GM21381 (cell line): ENCODE measurements at regions not wholly inside any gene's neighbourhood (a gene's known extent, or its start where the extent isn't known, plus 50 kb on each side); places are given as distances from the start of the nearest gene placed in this dataset.

ENCODE experiments used
- ATAC-seq: cut with Tn5 transposase; IDR thresholded peaks from one replicate; pipeline ENCODE4 v1.9.1; 2021; ENCODE audit warnings: mild to moderate bottlenecking, moderate library complexity; ENCODE audit not compliant: unreplicated experiment

- ATAC-seq: no peak
These were observed 316.3 kb upstream of the SLC14A2 start for GRCh38 chr18:45298986-45299385.

- ATAC-seq: no peak
These were observed 312.2 kb upstream of the SLC14A2 start for GRCh38 chr18:45303026-45303425.

DNA sequence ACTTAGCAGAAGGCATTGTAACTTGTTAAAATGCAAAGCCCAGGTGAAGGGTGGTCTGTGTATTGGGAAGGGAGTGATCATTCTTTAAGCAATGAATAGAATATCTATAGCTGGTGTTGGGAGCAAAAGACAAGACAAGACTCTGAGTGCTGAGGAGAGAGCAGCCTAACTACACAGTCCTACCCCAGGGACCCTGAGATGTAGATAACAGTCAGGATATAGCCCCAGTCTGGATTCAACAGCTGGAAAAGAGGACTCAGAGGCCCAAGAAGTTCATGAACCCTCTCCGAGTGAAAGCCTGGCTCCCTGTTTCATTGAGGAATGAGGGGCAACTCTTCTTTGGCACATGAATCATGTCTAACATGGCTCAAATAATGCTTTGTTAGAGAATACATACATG, 310.7 kb upstream of the SLC14A2 start:
- no peak for ATAC-seq

DNA sequence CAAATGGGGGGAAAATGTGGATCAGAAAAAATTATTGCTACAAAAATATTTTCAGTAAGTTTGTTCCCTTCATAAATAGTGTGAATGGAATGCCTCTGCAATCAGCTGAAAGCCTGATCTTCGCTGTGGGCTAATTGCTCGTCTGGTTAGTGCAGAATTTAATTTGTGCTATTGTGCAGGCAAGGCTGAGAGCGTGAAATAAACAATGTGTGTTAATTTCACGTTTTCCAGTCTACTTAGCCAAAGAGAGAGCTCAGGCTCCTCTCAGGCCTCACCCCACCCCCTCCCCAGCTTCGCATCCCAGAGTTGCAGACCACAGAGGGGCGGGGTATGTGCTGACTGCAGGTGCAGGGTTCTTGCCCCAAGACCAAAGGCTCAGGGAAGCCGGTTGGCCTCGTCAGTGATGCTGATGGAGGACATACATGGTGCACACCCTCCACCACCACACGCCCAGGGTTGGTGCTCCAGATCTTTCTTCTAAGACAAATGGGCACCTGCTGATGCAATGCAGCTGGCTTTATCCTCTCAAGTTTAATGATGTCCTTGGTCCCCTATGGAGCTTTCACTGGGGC, 302.6 kb upstream of the SLC14A2 start:
- ATAC-seq: no peak

DNA sequence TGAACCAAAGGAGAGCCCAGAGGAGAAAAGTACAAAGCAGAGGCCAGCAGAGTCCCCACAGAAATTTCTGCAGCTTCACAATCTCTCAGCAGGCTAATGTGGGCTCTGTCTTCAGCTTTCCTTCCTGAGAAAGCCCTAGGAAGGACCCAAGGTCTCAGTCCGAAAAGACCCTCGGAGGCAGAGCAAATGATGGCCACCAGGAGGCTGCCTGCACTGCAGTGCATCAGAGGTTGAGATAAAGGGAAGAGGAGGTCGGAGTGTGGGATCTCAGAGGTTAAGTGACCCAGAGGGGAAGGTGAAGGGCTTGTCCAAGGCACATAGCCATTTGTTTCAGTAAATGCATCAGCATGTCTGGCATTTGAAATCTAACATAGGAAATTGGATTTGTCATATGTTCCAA, 299.1 kb upstream of the SLC14A2 start:
- ATAC-seq: no peak

GRCh38 chr18:45317948-45318640, 297.2 kb upstream of the SLC14A2 start:
- ATAC-seq: no peak

GRCh38 chr18:45320724-45321123, 294.6 kb upstream of the SLC14A2 start:
- no peak for ATAC-seq

- ATAC-seq: no peak
These were observed 293.8 kb upstream of the SLC14A2 start for GRCh38 chr18:45321520-45321919.

DNA sequence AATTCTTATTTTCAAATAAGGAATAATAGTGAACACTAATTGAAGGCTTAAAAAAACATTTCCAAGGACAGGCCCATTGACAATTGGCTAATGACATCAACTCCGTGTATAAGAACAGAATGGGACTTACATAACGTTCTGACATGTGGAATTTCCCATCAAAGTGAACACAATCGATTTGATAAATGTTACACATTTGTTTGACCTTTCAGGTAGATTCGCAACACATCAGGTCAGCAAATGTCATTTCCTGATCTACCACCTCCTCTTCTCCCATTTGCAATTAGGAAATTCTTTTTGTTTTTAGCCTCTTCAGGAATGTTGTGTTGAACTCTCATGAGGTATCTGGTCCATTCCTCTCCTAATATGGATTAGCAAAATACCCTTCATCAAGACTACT, 292.9 kb upstream of the SLC14A2 start:
- ATAC-seq: no peak

DNA sequence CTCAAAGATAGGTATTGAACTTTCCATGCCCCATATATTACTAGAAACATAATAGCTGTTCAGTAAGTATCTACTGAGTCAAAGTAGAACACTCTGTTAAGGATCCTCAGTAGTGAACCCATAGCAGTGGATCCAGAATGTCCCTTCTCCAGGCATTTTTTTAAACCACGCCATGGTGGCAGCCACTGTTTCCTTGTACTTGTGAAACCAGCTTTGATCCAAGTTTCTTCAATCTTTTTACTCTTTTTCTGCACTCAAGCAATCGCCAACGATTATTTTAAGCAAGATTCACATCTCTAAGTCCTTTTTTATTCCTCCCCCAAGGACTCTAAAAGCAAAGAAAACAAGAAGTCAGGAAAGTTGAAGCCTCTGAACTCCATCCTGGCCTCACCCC, 291.2 kb upstream of the SLC14A2 start:
- no peak for ATAC-seq

GRCh38 chr18:45324495-45325113, 290.7 kb upstream of the SLC14A2 start:
- no peak for ATAC-seq

DNA sequence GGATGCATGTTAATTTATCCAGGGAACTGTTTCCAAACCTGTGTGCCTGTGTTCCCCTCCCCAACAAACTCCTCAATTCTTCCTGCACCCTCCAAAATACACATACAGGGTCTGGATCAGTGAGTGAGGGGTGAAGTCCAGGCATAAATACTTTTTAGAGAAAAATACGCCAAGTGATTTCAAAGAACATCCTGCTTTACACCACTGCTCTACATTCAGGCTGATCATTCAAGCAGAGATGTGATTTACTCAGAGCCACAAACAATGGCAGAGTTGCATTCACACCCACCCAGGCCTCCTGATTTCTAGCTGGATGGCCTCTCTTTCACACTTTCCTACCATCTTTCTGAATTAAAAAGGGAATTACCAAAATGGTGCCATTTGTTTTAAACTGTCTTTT, 289.5 kb upstream of the SLC14A2 start:
- ATAC-seq: no peak

DNA sequence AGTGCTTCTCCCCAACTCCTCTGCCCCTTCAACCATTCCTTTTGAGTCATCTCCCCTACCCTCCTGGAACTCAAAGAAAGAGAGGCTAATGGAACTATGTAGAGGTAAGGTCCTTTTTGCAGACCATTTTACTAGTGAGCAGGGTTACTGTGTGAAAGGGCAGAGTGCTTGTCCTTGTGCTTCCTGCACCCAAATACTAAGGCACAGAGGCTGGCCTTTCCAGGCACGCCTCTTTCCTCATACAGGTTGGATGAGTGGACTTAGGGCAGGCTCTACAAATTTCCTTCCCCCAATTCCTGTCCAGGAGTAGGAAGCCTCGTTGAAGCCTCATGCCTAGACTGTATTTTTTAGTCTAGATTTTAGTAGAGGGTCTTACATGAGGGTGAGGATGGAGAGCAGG, 288.8 kb upstream of the SLC14A2 start:
- ATAC-seq: no peak

GRCh38 chr18:45328296-45328695, 287.0 kb upstream of the SLC14A2 start:
- ATAC-seq: no peak

GRCh38 chr18:45328811-45329210, 286.5 kb upstream of the SLC14A2 start:
- ATAC-seq: no peak

DNA sequence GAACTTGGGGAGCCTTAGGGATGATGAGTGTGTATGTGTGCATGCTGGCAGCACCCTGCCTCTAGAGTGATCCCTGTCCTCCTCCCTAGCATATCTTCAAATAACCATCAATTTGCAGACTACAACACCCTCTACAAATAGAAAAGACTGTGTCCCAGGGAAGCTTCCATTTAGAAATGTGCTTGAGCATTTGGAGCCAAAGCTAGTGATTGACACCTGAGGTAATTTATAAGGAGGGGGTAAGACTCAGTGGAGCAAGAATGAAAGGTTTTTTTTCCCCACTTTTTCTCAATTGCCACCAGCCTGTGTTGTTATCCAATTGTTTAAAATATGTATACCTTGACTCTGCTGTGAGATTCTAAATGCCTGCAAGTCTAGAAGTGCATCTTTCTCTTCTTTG, 286.0 kb upstream of the SLC14A2 start:
- ATAC-seq: no peak

DNA sequence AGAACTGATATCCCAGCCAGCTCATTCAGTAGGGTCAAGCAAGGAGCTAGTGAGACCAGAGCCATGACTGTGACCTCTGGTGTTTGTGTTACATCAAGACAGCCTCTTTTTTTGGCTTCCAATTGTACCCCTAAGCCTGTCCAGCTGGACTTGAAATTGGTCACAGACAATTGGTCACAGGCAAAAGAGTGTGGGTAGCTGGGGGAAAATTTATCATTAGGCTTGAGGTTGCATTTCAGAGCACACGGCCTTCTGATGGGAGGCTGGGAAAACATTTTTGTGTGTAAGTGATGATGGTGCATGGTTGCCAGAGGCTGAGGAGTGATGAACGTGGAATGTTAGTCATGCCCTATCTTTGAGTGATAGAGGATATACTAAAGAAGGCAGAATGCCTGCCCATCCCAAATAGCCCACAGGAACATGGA, 285.1 kb upstream of the SLC14A2 start:
- ATAC-seq: no peak

GRCh38 chr18:45332871-45333270, 282.4 kb upstream of the SLC14A2 start:
- ATAC-seq: no peak

DNA sequence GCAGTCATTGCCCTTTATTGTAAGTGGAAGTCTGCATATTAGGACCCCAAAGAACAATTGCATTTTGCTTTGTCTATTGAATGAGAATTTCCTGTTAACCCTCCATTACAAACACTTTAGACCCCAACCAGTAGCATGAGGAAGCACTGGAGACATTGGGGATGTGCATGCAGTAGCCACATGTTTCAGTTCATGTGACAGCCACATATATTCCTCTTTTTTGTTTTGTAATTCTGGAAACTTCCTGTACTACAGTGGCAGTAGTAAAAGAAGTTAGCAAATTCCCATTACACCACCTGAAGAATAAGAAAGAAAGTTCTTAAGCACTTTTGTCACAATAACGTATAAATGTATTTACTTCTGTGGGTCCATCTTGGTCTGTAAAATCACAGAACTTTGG, 281.1 kb upstream of the SLC14A2 start:
- no peak for ATAC-seq

- ATAC-seq: no peak
These were observed 279.8 kb upstream of the SLC14A2 start for GRCh38 chr18:45335282-45336043.

GRCh38 chr18:45336448-45336847, 278.8 kb upstream of the SLC14A2 start:
- ATAC-seq: no peak

- ATAC-seq: no peak
These were observed 277.8 kb upstream of the SLC14A2 start for GRCh38 chr18:45337477-45337876.
